ENCODE measurements at regions not wholly inside any gene's neighbourhood (a gene's known extent, or its start where the extent isn't known, plus 50 kb on each side); places are given as distances from the start of the nearest gene placed in this dataset.

DNA sequence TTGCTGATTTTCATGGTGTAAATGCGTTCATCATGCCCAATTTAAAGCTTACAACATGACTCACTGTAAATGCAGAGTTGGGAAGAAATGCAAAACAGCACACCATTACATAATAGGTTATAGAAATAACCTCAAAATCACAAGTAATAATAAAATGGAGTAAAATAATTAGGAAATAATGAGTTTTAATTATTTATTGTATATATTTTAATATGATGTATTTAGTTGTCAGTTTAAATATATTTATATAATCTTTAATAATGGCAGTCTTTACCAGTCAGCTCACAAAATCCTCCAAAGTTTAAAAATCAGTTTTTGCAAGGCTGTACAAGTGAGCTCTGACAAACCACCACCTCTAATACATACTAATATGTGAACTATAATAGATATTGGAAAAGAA, 180.2 kb downstream of the RND3 start:
- no peak overlapping the region for H3K4me3 ChIP-seq
- H3K4me1 ChIP-seq = no peaks in the 10 kb centered on the region
- H3K27ac ChIP-seq = no peak overlapping the region
- no peaks in the 10 kb centered on the region for H3K36me3 ChIP-seq
- WGBS = 90% methylated on average over 1 of the region's 1 CpG
- no peaks in the 10 kb centered on the region for H3K27me3 ChIP-seq
- no peak for DNase-seq (ENCODE audit: low spot score in 2 of 2)
- H3K9me3 ChIP-seq = peaks cover 15% of the 10 kb centered on the region
- no peak for TF ChIP-seq EP300 (IDR thresholded peaks at IDR 0.05)
- TF ChIP-seq, protein P1, sequence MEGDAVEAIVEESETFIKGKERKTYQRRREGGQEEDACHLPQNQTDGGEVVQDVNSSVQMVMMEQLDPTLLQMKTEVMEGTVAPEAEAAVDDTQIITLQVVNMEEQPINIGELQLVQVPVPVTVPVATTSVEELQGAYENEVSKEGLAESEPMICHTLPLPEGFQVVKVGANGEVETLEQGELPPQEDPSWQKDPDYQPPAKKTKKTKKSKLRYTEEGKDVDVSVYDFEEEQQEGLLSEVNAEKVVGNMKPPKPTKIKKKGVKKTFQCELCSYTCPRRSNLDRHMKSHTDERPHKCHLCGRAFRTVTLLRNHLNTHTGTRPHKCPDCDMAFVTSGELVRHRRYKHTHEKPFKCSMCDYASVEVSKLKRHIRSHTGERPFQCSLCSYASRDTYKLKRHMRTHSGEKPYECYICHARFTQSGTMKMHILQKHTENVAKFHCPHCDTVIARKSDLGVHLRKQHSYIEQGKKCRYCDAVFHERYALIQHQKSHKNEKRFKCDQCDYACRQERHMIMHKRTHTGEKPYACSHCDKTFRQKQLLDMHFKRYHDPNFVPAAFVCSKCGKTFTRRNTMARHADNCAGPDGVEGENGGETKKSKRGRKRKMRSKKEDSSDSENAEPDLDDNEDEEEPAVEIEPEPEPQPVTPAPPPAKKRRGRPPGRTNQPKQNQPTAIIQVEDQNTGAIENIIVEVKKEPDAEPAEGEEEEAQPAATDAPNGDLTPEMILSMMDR (IDR thresholded peaks at IDR 0.05) = no peak
- TF ChIP-seq POLR2A (IDR thresholded peaks at IDR 0.05) = no peak
- TF ChIP-seq POLR2AphosphoS5 (IDR thresholded peaks at IDR 0.05) = no peak

DNA sequence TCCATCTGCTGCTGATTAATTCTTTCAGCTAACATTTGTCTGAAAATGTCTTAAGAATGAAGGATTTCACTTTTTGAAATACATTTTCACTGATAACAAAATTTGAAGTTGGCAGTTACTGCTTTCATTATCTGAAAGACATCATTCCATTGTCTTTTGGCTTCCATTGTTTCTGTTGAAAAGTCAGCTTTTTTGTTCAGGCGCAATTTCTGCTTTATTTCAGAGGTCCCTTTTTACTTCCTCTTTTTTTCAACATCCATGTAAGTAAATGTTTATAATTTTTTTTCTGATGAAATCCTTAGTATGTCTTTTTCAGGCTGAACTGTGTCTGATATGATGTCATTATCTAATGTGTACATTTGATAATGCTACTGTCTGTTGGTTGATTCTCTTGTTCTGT, 184.2 kb downstream of the RND3 start:
- TF ChIP-seq POLR2A (IDR thresholded peaks at IDR 0.05) = no peak
- no peak for DNase-seq (ENCODE audit: low spot score in 2 of 2)
- Histone ChIP-seq H3K4me1 (no peaks in the 10 kb centered on the region), H3K36me3 (no peaks in the 10 kb centered on the region), H3K9me3 (peaks cover 15% of the 10 kb centered on the region), H3K27me3 (no peaks in the 10 kb centered on the region), H3K4me3 (no peak overlapping the region), H3K27ac (no peak overlapping the region)
- 79% methylated on average over 1 of the region's 1 CpG for WGBS

DNA sequence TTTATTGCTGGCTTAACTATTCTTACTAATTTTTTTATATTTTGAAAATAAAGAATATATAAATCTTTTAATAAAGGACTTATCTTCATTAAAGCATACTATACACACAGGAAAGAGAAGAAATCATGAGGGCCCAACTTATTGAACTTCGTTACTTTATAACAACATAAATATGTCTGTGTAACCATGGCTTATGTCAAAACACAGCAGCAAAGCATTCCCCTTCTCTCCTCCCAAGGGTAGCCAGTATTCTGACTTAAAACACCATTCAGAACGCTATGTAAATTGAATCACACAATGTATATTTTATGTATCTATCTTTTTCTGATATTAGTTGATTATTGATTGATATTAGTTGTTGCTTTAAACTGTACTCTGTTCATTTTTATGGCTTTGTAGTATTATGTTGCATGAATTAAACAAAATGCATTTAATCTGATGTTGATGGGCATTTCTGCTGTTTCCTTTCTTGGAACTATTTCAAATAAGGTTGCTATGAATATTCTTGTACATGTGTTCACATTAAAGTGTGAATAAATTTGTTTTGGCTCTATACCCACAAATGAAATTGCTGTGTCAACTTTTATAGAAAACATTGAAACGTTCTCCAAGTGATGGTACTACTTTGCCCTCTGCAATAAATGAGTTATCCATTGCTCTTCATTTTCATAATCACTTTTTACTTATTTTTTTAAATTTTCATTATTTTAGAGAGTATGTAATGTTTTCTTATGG, 188.7 kb downstream of the RND3 start:
- Histone ChIP-seq H3K27me3 (no peaks in the 10 kb centered on the region), H3K4me1 (peaks cover 6% of the 10 kb centered on the region), H3K9me3 (peaks cover 8% of the 10 kb centered on the region), H3K36me3 (no peaks in the 10 kb centered on the region), H3K27ac (no peak overlapping the region), H3K4me3 (no peak overlapping the region)
- whole genome bisulfite sequencing = 81% methylated on average over 3 of the region's 3 CpGs
- no peak for DNase-seq (ENCODE audit: low spot score in 2 of 2)
- no peak for TF ChIP-seq EP300 (IDR thresholded peaks at IDR 0.05)
- TF ChIP-seq, protein P1 (IDR thresholded peaks at IDR 0.05) = no peak
- no peak for TF ChIP-seq POLR2A (IDR thresholded peaks at IDR 0.05)
- no peak for TF ChIP-seq POLR2AphosphoS5 (IDR thresholded peaks at IDR 0.05)

DNA sequence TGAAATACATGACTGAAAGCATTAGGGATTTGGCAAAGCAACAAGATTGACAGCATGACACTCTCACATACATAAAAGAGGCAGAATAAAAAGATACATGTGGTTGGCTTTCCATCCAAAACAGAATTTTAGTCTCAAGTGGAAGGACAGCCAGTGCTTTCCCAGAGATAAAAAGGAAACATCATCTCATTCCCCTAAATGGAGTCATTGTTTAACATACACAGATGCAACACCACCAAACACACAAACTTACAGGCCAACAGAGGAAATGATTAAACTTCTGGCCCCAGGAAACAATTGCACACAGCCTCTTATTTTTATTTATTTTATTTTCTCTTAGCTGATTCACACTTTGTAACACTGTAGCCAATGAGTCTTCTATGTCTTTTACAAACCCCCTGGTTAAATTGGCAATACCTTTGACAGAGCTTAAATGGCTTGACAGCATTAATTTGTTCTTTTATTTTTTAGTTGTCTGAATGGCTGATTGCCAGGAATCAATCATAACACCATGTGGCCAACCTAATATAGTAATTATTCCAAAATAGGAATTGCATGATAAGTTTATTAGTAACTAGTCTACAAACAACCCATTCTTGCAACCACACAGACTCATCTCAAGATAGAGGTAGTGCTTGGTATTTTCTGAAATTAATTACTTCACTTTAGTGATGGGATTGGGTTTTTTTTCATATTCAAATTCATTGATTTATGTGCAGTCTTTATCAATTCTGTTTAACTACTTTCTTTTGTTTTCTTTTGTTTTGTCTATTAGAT, 190.5 kb downstream of the RND3 start:
- no peaks in the 10 kb centered on the region for H3K27me3 ChIP-seq
- H3K27ac ChIP-seq = no peak overlapping the region
- H3K4me3 ChIP-seq = no peak overlapping the region
- no peaks in the 10 kb centered on the region for H3K36me3 ChIP-seq
- peaks cover 3% of the 10 kb centered on the region for H3K9me3 ChIP-seq
- DNase-seq (ENCODE audit: low spot score in 2 of 2) = no peak
- peaks cover 6% of the 10 kb centered on the region for H3K4me1 ChIP-seq
- TF ChIP-seq, protein P1 (IDR thresholded peaks at IDR 0.05) = no peak
- no peak for TF ChIP-seq POLR2AphosphoS5 (IDR thresholded peaks at IDR 0.05)
- TF ChIP-seq POLR2A (IDR thresholded peaks at IDR 0.05) = no peak
- no peak for TF ChIP-seq EP300 (IDR thresholded peaks at IDR 0.05)

DNA sequence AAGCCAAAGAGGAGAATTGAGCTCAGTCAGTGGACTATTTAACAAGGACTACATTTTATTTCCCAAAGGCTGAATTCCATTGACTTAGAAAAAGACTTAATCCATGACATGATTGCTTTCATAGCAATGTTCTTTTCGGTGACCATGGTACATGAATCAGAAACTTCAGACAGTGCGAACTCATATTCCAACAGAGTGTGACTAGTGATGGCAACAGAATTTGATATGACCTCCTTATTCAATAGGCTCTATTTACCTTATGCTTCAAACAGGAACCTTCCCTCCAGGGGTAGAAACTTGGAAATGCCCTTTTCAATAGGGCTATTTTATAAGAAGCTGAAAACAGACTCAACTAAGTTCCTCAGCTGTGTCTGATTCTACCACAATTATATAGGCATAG, 191.9 kb downstream of the RND3 start:
- H3K9me3 ChIP-seq = peaks cover 9% of the 10 kb centered on the region
- H3K27me3 ChIP-seq = no peaks in the 10 kb centered on the region
- DNase-seq (ENCODE audit: low spot score in 2 of 2) = no peak
- no peak overlapping the region for H3K4me3 ChIP-seq
- H3K36me3 ChIP-seq = no peaks in the 10 kb centered on the region
- 85% methylated on average over 2 of the region's 2 CpGs for WGBS
- no peak overlapping the region for H3K27ac ChIP-seq
- peaks cover 6% of the 10 kb centered on the region for H3K4me1 ChIP-seq
- TF ChIP-seq POLR2AphosphoS5 (IDR thresholded peaks at IDR 0.05) = no peak
- no peak for TF ChIP-seq EP300 (IDR thresholded peaks at IDR 0.05)
- TF ChIP-seq POLR2A (IDR thresholded peaks at IDR 0.05) = no peak
- TF ChIP-seq, protein P1 (IDR thresholded peaks at IDR 0.05) = no peak

Measured in suprapubic skin (tissue), 4 donors.